GM12872 (cell line): ENCODE measurements at regions not wholly inside any gene's neighbourhood (a gene's known extent, or its start where the extent isn't known, plus 50 kb on each side); places are given as distances from the start of the nearest gene placed in this dataset.

Experiments used
- TF ChIP-seq, protein P1 (sequence below): IDR thresholded peaks from 3 replicates; pipeline ENCODE4 v1.5.1; 2011; ENCODE audit warnings: low read depth, mild to moderate bottlenecking, low read length, moderate library complexity; ENCODE audit not compliant: insufficient read depth

DNA sequence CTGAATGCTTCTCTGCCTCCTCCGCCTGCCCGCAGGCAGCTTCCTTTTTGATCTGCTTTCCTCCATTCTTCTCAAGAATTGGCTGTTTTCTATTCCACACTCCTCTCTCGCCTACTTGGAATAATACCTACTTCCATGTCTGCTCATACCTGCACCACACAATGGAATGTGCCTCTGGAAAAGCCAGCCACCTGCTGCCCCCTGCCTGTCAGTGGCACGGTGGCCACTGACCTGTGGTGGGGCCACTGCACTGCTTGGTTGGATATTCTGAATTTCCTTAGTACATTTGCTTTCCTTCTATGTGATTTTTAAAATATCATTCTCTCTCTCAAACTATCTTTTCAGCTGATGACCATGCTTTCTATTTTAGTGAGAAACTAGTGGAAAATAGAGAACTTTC is 406.9 kb downstream of the DCDC2C start:
- TF ChIP-seq, protein P1, sequence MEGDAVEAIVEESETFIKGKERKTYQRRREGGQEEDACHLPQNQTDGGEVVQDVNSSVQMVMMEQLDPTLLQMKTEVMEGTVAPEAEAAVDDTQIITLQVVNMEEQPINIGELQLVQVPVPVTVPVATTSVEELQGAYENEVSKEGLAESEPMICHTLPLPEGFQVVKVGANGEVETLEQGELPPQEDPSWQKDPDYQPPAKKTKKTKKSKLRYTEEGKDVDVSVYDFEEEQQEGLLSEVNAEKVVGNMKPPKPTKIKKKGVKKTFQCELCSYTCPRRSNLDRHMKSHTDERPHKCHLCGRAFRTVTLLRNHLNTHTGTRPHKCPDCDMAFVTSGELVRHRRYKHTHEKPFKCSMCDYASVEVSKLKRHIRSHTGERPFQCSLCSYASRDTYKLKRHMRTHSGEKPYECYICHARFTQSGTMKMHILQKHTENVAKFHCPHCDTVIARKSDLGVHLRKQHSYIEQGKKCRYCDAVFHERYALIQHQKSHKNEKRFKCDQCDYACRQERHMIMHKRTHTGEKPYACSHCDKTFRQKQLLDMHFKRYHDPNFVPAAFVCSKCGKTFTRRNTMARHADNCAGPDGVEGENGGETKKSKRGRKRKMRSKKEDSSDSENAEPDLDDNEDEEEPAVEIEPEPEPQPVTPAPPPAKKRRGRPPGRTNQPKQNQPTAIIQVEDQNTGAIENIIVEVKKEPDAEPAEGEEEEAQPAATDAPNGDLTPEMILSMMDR: no peak

DNA sequence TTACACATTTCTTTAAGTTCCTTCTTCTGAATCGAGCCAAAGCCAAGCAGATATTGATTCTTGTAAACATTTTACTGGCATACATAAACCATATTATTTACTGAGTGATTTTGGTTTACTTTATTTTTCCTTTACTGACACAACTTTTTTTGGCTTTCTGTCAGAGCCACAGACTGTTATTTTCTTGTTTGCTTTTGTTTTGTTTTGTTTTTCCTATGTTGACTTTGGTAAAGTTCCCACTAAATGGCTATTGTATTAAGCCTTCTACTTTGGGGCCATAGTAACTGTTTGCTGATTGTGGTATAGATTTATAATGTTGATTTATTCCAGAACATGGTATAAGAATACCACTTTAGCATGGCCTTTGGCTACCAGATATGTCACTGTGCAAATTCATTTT is 419.4 kb downstream of the DCDC2C start:
- TF ChIP-seq, protein P1: no peak

DNA sequence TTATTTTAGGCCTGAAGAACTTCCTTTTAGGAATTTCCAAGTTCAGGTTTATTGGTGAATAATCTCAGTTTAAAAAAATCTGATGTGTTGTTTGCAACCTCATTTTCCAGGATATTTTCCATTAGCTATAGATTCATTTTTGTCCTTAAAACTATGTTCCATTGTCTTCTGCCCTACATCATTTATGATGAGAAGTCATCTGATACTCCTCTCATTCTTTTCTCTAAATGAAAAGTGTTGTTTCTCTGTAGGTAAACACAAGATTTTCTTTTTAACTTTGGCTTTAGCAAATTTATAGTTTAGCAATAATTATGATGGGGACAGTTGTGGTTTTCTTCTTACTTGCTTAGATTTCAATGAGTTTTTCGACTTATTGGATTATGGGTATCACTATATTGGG is 427.3 kb downstream of the DCDC2C start:
- TF ChIP-seq, protein P1: no peak

GRCh38 chr2:4134551-4135550 is 431.5 kb downstream of the DCDC2C start:
- TF ChIP-seq, protein P1: no peak

- TF ChIP-seq, protein P1: no peak
Measured at GRCh38 chr2:4135765-4136164, 432.4 kb downstream of the DCDC2C start.

DNA sequence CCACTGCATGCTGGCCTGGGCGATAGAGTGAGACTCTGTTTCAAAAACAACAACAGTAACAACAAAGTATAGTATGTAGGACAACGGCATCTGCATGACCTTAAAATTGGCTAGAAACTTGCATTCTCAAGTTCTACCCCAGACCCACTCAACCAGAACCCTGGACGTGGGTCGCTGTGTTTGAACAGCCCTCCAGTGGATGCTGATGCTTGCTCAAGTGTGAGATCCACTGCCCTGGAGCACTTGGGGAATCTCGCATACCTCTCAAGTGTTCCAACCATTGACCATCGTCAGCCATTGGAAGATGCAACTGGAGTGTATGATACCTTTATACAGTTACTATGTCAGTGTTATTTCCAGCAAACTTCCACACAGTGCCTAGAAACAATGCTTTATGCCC is 435.9 kb downstream of the DCDC2C start:
- TF ChIP-seq, protein P1: no peak

GRCh38 chr2:4139731-4140130 is 436.4 kb downstream of the DCDC2C start:
- TF ChIP-seq, protein P1: no peak
